ENCODE measurements at regions not wholly inside any gene's neighbourhood (a gene's known extent, or its start where the extent isn't known, plus 50 kb on each side); places are given as distances from the start of the nearest gene placed in this dataset.

DNA sequence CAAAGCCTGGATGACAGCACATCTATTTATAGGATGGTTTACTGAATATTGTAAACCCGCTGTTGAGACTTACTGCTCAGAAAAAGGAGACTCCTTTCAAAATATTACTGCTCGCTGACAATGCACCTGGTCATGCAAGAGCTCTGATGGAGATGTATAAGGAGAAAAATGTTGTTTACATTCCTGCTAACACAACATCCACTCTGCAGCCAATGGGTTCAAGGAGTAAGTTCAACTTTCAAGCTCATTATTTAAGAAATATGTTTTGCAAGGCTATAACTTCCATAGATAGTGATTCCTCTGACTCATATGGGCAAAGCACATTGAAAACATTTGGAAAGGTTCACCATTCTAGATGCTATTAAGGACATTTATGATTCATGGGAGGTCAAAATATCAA lies 201.7 kb downstream of the SNAPC1 start:
- Histone ChIP-seq H3K36me3 (ENCODE audit: control insufficient read depth in 1 of 2, insufficient read depth in 2 of 2, low read length in 2 of 2) (no peaks in the 10 kb centered on the region), H3K27me3 (ENCODE audit: control insufficient read depth in 1 of 2, insufficient read depth in 2 of 2, low read length in 2 of 2) (no peaks in the 10 kb centered on the region)

DNA sequence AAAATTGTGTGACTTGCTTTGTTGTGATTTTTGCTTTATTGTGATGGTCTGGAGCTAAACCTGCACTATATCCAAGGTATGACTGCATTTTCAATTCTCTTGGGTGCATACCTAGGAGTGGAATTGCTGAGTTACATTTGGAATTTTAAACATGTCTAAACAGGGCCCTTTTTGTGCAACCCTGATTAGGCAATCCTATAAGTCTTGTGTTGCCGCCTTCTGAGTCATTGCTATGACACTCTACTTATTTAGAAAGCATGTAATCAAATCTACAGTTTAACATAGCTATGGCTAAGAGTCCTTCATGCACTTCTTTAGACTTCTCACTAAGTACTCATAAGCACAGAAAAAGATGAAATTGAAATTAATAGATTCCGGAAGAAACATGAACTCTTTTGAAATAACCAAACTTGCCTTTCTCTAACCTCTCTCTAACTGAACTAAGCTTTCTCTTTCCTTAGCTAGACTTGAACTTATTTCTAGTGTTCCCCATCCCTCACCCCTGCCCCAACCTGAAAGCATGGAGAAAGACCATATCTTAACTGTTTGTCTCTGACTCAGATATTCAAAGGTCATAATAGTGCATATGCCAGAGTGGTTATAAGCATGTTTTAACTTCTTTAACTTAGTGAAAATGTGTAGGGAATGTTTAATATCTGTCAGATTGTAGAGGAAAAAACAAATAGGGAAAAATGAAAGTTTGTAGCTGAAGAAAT lies 203.0 kb downstream of the SNAPC1 start:
- no peaks in the 10 kb centered on the region for H3K27me3 ChIP-seq (ENCODE audit: control insufficient read depth in 1 of 2, insufficient read depth in 2 of 2, low read length in 2 of 2)
- H3K9me3 ChIP-seq (ENCODE audit: control insufficient read depth in 1 of 2, low read length in 2 of 2): no peaks in the 10 kb centered on the region
- H3K4me3 ChIP-seq (ENCODE audit: low read depth in 1 of 2, low read length in 2 of 2): no peak overlapping the region
- no peaks in the 10 kb centered on the region for H3K36me3 ChIP-seq (ENCODE audit: control insufficient read depth in 1 of 2, insufficient read depth in 2 of 2, low read length in 2 of 2)
- H3K4me1 ChIP-seq (ENCODE audit: control insufficient read depth in 1 of 2, insufficient read depth in 2 of 2, low read length in 2 of 2): no peaks in the 10 kb centered on the region
- H3K27ac ChIP-seq (ENCODE audit: low read depth, low read length): no peak overlapping the region
- H3K9ac ChIP-seq (ENCODE audit: low read depth in 1 of 2, low read length in 2 of 2): no peak overlapping the region

More for the DNA sequence above, 201.7 kb downstream of the SNAPC1 start:
- Histone ChIP-seq H3K4me3 (ENCODE audit: low read depth in 1 of 2, low read length in 2 of 2) (no peak overlapping the region), H3K27ac (ENCODE audit: low read depth, low read length) (no peak overlapping the region), H3K4me1 (ENCODE audit: control insufficient read depth in 1 of 2, insufficient read depth in 2 of 2, low read length in 2 of 2) (no peaks in the 10 kb centered on the region), H3K9ac (ENCODE audit: low read depth in 1 of 2, low read length in 2 of 2) (no peak overlapping the region), H3K9me3 (ENCODE audit: control insufficient read depth in 1 of 2, low read length in 2 of 2) (no peaks in the 10 kb centered on the region)

DNA sequence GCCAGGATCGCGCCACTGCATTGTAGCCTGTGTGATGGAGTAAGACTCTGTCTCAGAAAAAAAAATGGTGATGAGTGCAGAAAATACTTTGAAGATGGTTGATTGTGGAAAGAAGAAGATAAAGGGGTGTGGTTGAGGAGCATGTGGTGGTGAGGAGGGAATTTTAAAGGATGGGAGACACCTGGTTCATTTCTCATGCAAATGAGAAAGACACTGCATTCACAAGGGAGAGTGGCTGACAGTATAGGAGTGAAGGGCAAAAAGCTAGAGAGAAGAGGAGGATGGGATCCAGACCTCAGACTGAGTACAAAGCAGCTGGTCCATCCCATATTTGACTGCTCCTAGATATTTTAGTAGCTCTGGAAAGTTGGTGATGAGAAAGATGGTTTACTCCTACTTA lies 206.0 kb downstream of the SNAPC1 start:
- Histone ChIP-seq H3K9me3 (ENCODE audit: control insufficient read depth in 1 of 2, low read length in 2 of 2) (no peaks in the 10 kb centered on the region), H3K27ac (ENCODE audit: low read depth, low read length) (no peak overlapping the region), H3K4me1 (ENCODE audit: control insufficient read depth in 1 of 2, insufficient read depth in 2 of 2, low read length in 2 of 2) (no peaks in the 10 kb centered on the region), H3K4me3 (ENCODE audit: low read depth in 1 of 2, low read length in 2 of 2) (no peak overlapping the region), H3K9ac (ENCODE audit: low read depth in 1 of 2, low read length in 2 of 2) (no peak overlapping the region), H3K36me3 (ENCODE audit: control insufficient read depth in 1 of 2, insufficient read depth in 2 of 2, low read length in 2 of 2) (no peaks in the 10 kb centered on the region), H3K27me3 (ENCODE audit: control insufficient read depth in 1 of 2, insufficient read depth in 2 of 2, low read length in 2 of 2) (no peaks in the 10 kb centered on the region)

- no peak overlapping the region for H3K9ac ChIP-seq (ENCODE audit: low read depth in 1 of 2, low read length in 2 of 2)
Measured at GRCh38 chr14:61972711-61973110, 210.5 kb downstream of the SNAPC1 start.

GRCh38 chr14:61973981-61974380 lies 211.8 kb downstream of the SNAPC1 start:
- Histone ChIP-seq H3K4me1 (ENCODE audit: control insufficient read depth in 1 of 2, insufficient read depth in 2 of 2, low read length in 2 of 2) (no peaks in the 10 kb centered on the region), H3K4me3 (ENCODE audit: low read depth in 1 of 2, low read length in 2 of 2) (no peak overlapping the region), H3K27ac (ENCODE audit: low read depth, low read length) (no peak overlapping the region), H3K27me3 (ENCODE audit: control insufficient read depth in 1 of 2, insufficient read depth in 2 of 2, low read length in 2 of 2) (no peaks in the 10 kb centered on the region), H3K9me3 (ENCODE audit: control insufficient read depth in 1 of 2, low read length in 2 of 2) (no peaks in the 10 kb centered on the region), H3K36me3 (ENCODE audit: control insufficient read depth in 1 of 2, insufficient read depth in 2 of 2, low read length in 2 of 2) (no peaks in the 10 kb centered on the region), H3K9ac (ENCODE audit: low read depth in 1 of 2, low read length in 2 of 2) (no peak overlapping the region)

More at GRCh38 chr14:61972711-61973110, 210.5 kb downstream of the SNAPC1 start:
- Histone ChIP-seq H3K27me3 (ENCODE audit: control insufficient read depth in 1 of 2, insufficient read depth in 2 of 2, low read length in 2 of 2) (no peaks in the 10 kb centered on the region), H3K4me1 (ENCODE audit: control insufficient read depth in 1 of 2, insufficient read depth in 2 of 2, low read length in 2 of 2) (no peaks in the 10 kb centered on the region), H3K9me3 (ENCODE audit: control insufficient read depth in 1 of 2, low read length in 2 of 2) (no peaks in the 10 kb centered on the region), H3K4me3 (ENCODE audit: low read depth in 1 of 2, low read length in 2 of 2) (no peak overlapping the region), H3K36me3 (ENCODE audit: control insufficient read depth in 1 of 2, insufficient read depth in 2 of 2, low read length in 2 of 2) (no peaks in the 10 kb centered on the region), H3K27ac (ENCODE audit: low read depth, low read length) (no peak overlapping the region)

DNA sequence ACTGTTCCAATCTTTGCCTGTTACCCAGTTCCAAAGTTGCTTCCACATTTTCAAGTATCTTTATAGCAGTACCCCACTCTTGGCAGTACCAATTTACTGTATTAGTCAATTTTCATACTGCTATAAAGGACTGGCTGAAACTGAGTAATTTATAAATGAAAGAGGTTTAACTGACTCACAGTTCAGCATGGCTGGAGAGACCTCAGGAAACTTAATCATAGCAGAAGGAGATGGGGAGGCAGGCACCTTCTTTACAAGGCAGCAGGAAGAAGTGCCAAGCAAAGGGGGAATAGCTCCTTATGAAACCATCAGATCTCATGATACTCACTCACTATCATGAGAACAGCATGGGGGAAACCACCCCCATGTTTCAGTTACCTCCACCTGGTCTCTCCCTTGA lies 215.0 kb downstream of the SNAPC1 start:
- no peaks in the 10 kb centered on the region for H3K36me3 ChIP-seq (ENCODE audit: control insufficient read depth in 1 of 2, insufficient read depth in 2 of 2, low read length in 2 of 2)
- no peak overlapping the region for H3K27ac ChIP-seq (ENCODE audit: low read depth, low read length)
- no peaks in the 10 kb centered on the region for H3K4me1 ChIP-seq (ENCODE audit: control insufficient read depth in 1 of 2, insufficient read depth in 2 of 2, low read length in 2 of 2)
- no peaks in the 10 kb centered on the region for H3K9me3 ChIP-seq (ENCODE audit: control insufficient read depth in 1 of 2, low read length in 2 of 2)
- no peak overlapping the region for H3K4me3 ChIP-seq (ENCODE audit: low read depth in 1 of 2, low read length in 2 of 2)
- no peak overlapping the region for H3K9ac ChIP-seq (ENCODE audit: low read depth in 1 of 2, low read length in 2 of 2)
- no peaks in the 10 kb centered on the region for H3K27me3 ChIP-seq (ENCODE audit: control insufficient read depth in 1 of 2, insufficient read depth in 2 of 2, low read length in 2 of 2)

- Histone ChIP-seq H3K36me3 (ENCODE audit: control insufficient read depth in 1 of 2, insufficient read depth in 2 of 2, low read length in 2 of 2) (no peaks in the 10 kb centered on the region), H3K27ac (ENCODE audit: low read depth, low read length) (no peak overlapping the region), H3K4me1 (ENCODE audit: control insufficient read depth in 1 of 2, insufficient read depth in 2 of 2, low read length in 2 of 2) (no peaks in the 10 kb centered on the region), H3K9ac (ENCODE audit: low read depth in 1 of 2, low read length in 2 of 2) (no peak overlapping the region), H3K27me3 (ENCODE audit: control insufficient read depth in 1 of 2, insufficient read depth in 2 of 2, low read length in 2 of 2) (no peaks in the 10 kb centered on the region), H3K9me3 (ENCODE audit: control insufficient read depth in 1 of 2, low read length in 2 of 2) (no peaks in the 10 kb centered on the region), H3K4me3 (ENCODE audit: low read depth in 1 of 2, low read length in 2 of 2) (no peak overlapping the region)
Measured at GRCh38 chr14:61988240-61988639, 226.0 kb downstream of the SNAPC1 start.

DNA sequence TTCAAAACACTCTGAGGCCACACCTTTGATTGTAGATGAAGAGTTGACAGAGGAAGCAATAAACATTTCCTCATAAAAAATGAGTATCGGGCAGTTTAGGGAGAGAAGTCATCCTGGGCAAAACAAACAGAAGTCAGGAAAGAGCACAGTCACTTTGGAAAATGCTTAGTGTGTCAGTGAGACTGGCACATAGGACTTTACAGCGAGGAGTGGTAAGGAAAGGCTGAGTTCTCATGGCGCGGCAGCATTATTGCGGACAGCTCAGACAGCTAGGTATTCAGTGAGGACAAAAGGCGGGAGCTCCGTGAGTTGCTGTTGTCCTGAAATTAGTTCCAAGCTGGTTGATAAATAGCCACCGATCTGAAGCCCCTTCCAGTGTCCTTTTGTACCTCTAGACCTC lies 229.9 kb downstream of the SNAPC1 start:
- H3K9ac ChIP-seq (ENCODE audit: low read depth in 1 of 2, low read length in 2 of 2): no peak overlapping the region
- H3K27me3 ChIP-seq (ENCODE audit: control insufficient read depth in 1 of 2, insufficient read depth in 2 of 2, low read length in 2 of 2): no peaks in the 10 kb centered on the region
- no peaks in the 10 kb centered on the region for H3K4me1 ChIP-seq (ENCODE audit: control insufficient read depth in 1 of 2, insufficient read depth in 2 of 2, low read length in 2 of 2)
- no peaks in the 10 kb centered on the region for H3K9me3 ChIP-seq (ENCODE audit: control insufficient read depth in 1 of 2, low read length in 2 of 2)
- no peak overlapping the region for H3K4me3 ChIP-seq (ENCODE audit: low read depth in 1 of 2, low read length in 2 of 2)
- no peaks in the 10 kb centered on the region for H3K36me3 ChIP-seq (ENCODE audit: control insufficient read depth in 1 of 2, insufficient read depth in 2 of 2, low read length in 2 of 2)
- H3K27ac ChIP-seq (ENCODE audit: low read depth, low read length): no peak overlapping the region

GRCh38 chr14:61992926-61993325 lies 230.7 kb downstream of the SNAPC1 start:
- no peak overlapping the region for H3K4me3 ChIP-seq (ENCODE audit: low read depth in 1 of 2, low read length in 2 of 2)
- no peaks in the 10 kb centered on the region for H3K36me3 ChIP-seq (ENCODE audit: control insufficient read depth in 1 of 2, insufficient read depth in 2 of 2, low read length in 2 of 2)
- H3K9me3 ChIP-seq (ENCODE audit: control insufficient read depth in 1 of 2, low read length in 2 of 2): no peaks in the 10 kb centered on the region
- no peaks in the 10 kb centered on the region for H3K27me3 ChIP-seq (ENCODE audit: control insufficient read depth in 1 of 2, insufficient read depth in 2 of 2, low read length in 2 of 2)
- no peak overlapping the region for H3K9ac ChIP-seq (ENCODE audit: low read depth in 1 of 2, low read length in 2 of 2)
- no peak overlapping the region for H3K27ac ChIP-seq (ENCODE audit: low read depth, low read length)
- H3K4me1 ChIP-seq (ENCODE audit: control insufficient read depth in 1 of 2, insufficient read depth in 2 of 2, low read length in 2 of 2): no peaks in the 10 kb centered on the region

DNA sequence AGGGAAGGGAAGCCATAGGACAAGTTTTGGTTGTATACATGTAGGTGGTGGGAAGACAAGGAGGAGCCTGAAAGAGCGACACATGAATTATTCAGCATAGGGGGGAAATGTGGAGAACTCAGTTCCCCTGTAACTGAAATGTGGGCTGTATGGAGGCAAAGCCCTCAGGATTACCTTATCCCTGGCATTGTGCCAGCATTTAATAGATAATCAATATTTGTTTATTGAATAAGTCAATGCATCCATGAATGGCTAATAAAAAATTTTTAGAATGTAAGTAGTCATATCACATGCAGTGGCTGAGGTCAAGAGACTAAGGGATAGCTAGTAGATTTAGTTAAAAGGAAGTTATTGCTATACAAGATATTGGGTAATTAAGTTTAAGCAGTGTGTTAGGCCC lies 232.4 kb downstream of the SNAPC1 start:
- H3K36me3 ChIP-seq (ENCODE audit: control insufficient read depth in 1 of 2, insufficient read depth in 2 of 2, low read length in 2 of 2): no peaks in the 10 kb centered on the region
- no peak overlapping the region for H3K4me3 ChIP-seq (ENCODE audit: low read depth in 1 of 2, low read length in 2 of 2)
- no peaks in the 10 kb centered on the region for H3K4me1 ChIP-seq (ENCODE audit: control insufficient read depth in 1 of 2, insufficient read depth in 2 of 2, low read length in 2 of 2)
- H3K27me3 ChIP-seq (ENCODE audit: control insufficient read depth in 1 of 2, insufficient read depth in 2 of 2, low read length in 2 of 2): no peaks in the 10 kb centered on the region
- no peak overlapping the region for H3K27ac ChIP-seq (ENCODE audit: low read depth, low read length)
- no peak overlapping the region for H3K9ac ChIP-seq (ENCODE audit: low read depth in 1 of 2, low read length in 2 of 2)
- H3K9me3 ChIP-seq (ENCODE audit: control insufficient read depth in 1 of 2, low read length in 2 of 2): no peaks in the 10 kb centered on the region

DNA sequence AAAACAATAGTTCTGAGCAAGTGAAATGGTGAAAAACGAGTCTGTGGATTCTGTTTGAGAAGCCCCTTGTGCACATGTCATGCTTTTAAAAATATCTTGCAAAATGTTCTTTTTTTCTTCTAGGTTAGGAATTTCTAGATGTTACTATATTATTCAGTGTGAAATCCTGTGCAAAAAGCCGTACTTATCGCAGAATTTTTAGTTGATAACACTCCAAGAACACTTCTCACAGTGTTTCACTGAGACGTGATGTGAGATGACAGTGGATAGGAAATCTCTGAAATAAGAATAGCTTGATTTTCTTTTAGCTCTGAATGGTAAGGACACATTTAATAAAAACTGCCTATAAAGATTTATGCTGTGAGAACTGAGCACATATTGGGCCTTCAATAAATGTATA lies 234.5 kb downstream of the SNAPC1 start:
- Histone ChIP-seq H3K9me3 (ENCODE audit: control insufficient read depth in 1 of 2, low read length in 2 of 2) (no peaks in the 10 kb centered on the region), H3K36me3 (ENCODE audit: control insufficient read depth in 1 of 2, insufficient read depth in 2 of 2, low read length in 2 of 2) (no peaks in the 10 kb centered on the region), H3K4me1 (ENCODE audit: control insufficient read depth in 1 of 2, insufficient read depth in 2 of 2, low read length in 2 of 2) (no peaks in the 10 kb centered on the region), H3K27ac (ENCODE audit: low read depth, low read length) (no peak overlapping the region), H3K27me3 (ENCODE audit: control insufficient read depth in 1 of 2, insufficient read depth in 2 of 2, low read length in 2 of 2) (no peaks in the 10 kb centered on the region), H3K4me3 (ENCODE audit: low read depth in 1 of 2, low read length in 2 of 2) (no peak overlapping the region), H3K9ac (ENCODE audit: low read depth in 1 of 2, low read length in 2 of 2) (no peak overlapping the region)
